GM12878 (cell line): ENCODE measurements at regions not wholly inside any gene's neighbourhood (a gene's known extent, or its start where the extent isn't known, plus 50 kb on each side); places are given as distances from the start of the nearest gene placed in this dataset.

Source experiments
- ATAC-seq: fragments of 200-7000 bp; cut with Tn5 transposase; 3 replicates; pipeline ENCODE4 v1.9.1; 2020; ENCODE audit warnings: mild to moderate bottlenecking, moderate library complexity
- BruUV-seq: library from RNA; stranded (reverse); fragments of 400-500 nt; replicated peaks from 2 replicates; lab custom pipeline; 2021; lab: Mats Ljungman, UMichigan
- CTCF ChIA-PET: fragments of 300-600 bp; sonication (Branson Sonifier 250); formaldehyde crosslinking; extraction: SDS; loops from one replicate; lab custom pipeline; 2021; ENCODE audit warnings: inconsistent platforms; lab: Yijun Ruan, JAX
- POLR2A ChIA-PET: fragments of 350-600 bp; formaldehyde crosslinking; extraction: SDS; loops from one replicate; lab custom pipeline; 2021; ENCODE audit warnings: inconsistent platforms; lab: Charles Lee
- RAD21 ChIA-PET: fragments of 300-600 bp; sonication (Branson Sonifier 250); formaldehyde crosslinking; loops from one replicate; lab custom pipeline; 2023; ENCODE audit warnings: antibody characterized with exemption; ENCODE audit not compliant: unreplicated experiment; lab: Charles Lee
- SMC1A ChIA-PET: fragments of 300-600 bp; sonication (Branson Sonifier 250); formaldehyde crosslinking; loops from one replicate; lab custom pipeline; 2023; ENCODE audit not compliant: unreplicated experiment, uncharacterized antibody; lab: Charles Lee
- DNase-seq: peaks from one replicate; pipeline ENCODE4 v3.0.0-alpha.2; 2011; ENCODE audit warnings: low read depth, low spot score
- FAIRE-seq: peaks from 3 replicates; lab custom pipeline; 2011; peaks lifted over from hg19 to GRCh38; lab: Jason Lieb, UNC
- H2AFZ ChIP-seq: 2 replicates; pipeline ENCODE4 v1.6.0; 2011; ENCODE audit warnings: low read depth, low read length, control low read depth; ENCODE audit not compliant: control insufficient read depth
- H3K27ac ChIP-seq: 2 replicates; pipeline ENCODE4 v1.5.1; 2011; ENCODE audit warnings: control low read depth; ENCODE audit not compliant: control insufficient read depth, insufficient read depth
- H3K27me3 ChIP-seq, 2 experiments: replicated peaks in 1 of 2; 2 replicates each; pipeline versions ENCODE4 v1.6.0 to v1.6.1; 2011; ENCODE audit warnings: low read length in 1 of 2; ENCODE audit not compliant: control insufficient read depth in 2 of 2, insufficient read depth in 2 of 2
- H3K36me3 ChIP-seq, 2 experiments: 2 replicates each; pipeline ENCODE4 v1.5.1; 2011; ENCODE audit warnings: low read length in 1 of 2; ENCODE audit not compliant: control insufficient read depth in 2 of 2, insufficient read depth in 2 of 2
- H3K4me1 ChIP-seq: 2 replicates; pipeline ENCODE4 v1.6.1; 2011; ENCODE audit warnings: mild to moderate bottlenecking, low read length, moderate library complexity, mixed read lengths; ENCODE audit not compliant: control insufficient read depth, insufficient read depth
- H3K4me2 ChIP-seq: 2 replicates; pipeline ENCODE4 v1.6.0; 2011; ENCODE audit warnings: control low read depth; ENCODE audit not compliant: control insufficient read depth, insufficient read depth
- H3K4me3 ChIP-seq: fragments of 200-600 bp; sonication (generic); 2 replicates; pipeline ENCODE4 v1.5.1; 2016
- H3K79me2 ChIP-seq: 2 replicates; pipeline ENCODE4 v1.6.0; 2011; ENCODE audit warnings: low read length; ENCODE audit not compliant: control insufficient read depth, insufficient read depth
- H3K9ac ChIP-seq: 2 replicates; pipeline ENCODE4 v1.8.0; 2011; ENCODE audit warnings: low read length, control low read depth, mixed read lengths; ENCODE audit not compliant: control insufficient read depth, insufficient read depth
- H3K9me3 ChIP-seq: replicated peaks from 3 replicates; pipeline ENCODE4 v1.5.1; 2011; ENCODE audit warnings: mild to moderate bottlenecking, low read length; ENCODE audit not compliant: control insufficient read depth, insufficient read depth
- H4K20me1 ChIP-seq: 2 replicates; pipeline ENCODE4 v1.6.0; 2011; ENCODE audit not compliant: control insufficient read depth, insufficient read depth
- EED ChIP-seq: sonication (generic); IDR thresholded peaks from 2 replicates; pipeline ENCODE4 v1.6.1; 2016; ENCODE audit warnings: antibody characterized with exemption, low read depth
- TCF12 ChIP-seq: IDR thresholded peaks from 2 replicates; pipeline ENCODE4 v1.6.1; 2011; ENCODE audit warnings: low read depth, mild to moderate bottlenecking, low read length
- WRNIP1 ChIP-seq: IDR thresholded peaks from 2 replicates; pipeline ENCODE4 v1.6.1; 2011; ENCODE audit warnings: low read depth, low read length, improper control_type of control experiment, borderline replicate concordance
- whole genome bisulfite sequencing: methylation state at CpG from one replicate; pipeline ENCODE4 v1.1.6; 2016; ENCODE audit warnings: low lambda C conversion rate; ENCODE audit not compliant: insufficient replicate concordance, insufficient coverage; ENCODE audit errors: missing lambda C conversion rate; 5-methylcytosine and 5-hydroxymethylcytosine counted together
- in situ Hi-C: fragments of 300-500 bp; cut with MboI; formaldehyde crosslinking; loops from 9 replicates; pipeline ENCODE4 v1.14.3; 2018; ENCODE audit warnings: mixed read lengths
- intact Hi-C: fragments of 100-400 bp; cut with micrococcal nuclease; formaldehyde crosslinking; loops from one replicate; pipeline ENCODE4 v1.14.2; 2022; ENCODE audit not compliant: unreplicated experiment
- TF ChIP-seq, protein P1 (sequence below): fragments of 450-650 bp; IDR thresholded peaks from 2 replicates; pipeline ENCODE4 v1.6.1; 2017; ENCODE audit warnings: low read depth, mild to moderate bottlenecking, moderate library complexity
- TF ChIP-seq, protein P2 (sequence below): fragments of 150-350 bp; IDR thresholded peaks from 2 replicates; pipeline ENCODE4 v1.6.1; 2014; ENCODE audit warnings: mild to moderate bottlenecking, low read depth, low read length

DNA sequence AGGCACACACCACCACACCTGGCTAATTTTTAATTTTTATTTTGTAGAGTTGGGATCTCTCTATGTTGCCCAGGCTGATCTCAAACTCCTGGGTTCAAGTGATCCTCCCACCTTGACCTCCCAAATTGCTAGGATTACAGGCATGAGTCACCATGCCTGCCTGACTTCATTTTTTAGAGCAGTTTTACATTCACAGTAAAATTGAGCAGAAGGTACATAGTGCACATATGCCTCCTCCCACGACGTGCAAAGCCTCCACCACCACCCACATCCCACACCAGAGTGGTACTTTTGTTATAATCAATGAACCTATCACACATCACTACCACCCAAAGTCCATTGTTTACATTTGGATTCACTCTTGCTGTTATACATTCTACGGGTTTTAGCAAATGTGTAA lies 62.5 kb upstream of the PLEKHG3 start (continued):
- TF ChIP-seq, protein P1, sequence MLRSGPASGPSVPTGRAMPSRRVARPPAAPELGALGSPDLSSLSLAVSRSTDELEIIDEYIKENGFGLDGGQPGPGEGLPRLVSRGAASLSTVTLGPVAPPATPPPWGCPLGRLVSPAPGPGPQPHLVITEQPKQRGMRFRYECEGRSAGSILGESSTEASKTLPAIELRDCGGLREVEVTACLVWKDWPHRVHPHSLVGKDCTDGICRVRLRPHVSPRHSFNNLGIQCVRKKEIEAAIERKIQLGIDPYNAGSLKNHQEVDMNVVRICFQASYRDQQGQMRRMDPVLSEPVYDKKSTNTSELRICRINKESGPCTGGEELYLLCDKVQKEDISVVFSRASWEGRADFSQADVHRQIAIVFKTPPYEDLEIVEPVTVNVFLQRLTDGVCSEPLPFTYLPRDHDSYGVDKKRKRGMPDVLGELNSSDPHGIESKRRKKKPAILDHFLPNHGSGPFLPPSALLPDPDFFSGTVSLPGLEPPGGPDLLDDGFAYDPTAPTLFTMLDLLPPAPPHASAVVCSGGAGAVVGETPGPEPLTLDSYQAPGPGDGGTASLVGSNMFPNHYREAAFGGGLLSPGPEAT, result no peak
- no peak for TF ChIP-seq TCF12

DNA sequence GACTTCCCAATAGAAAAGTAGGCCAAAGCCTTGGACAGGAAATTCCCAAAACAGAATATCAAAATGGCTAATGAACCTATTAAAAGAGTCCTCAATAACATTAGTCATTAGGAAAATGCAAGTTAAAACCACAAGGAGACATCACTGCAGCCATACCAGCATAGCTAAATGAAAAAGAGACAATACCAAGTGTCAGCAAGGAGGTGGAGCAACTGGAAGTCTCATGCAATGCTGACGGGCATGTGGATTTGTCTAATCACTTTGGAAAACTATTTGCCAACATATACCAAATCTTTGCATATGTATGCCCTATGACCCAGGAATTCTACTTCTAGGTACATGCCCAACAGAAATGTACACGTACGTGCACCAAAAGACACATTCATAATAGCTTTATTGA lies 60.5 kb upstream of the PLEKHG3 start:
- Histone ChIP-seq H3K4me2 (no peak overlapping the region), H3K4me3 (no peak overlapping the region), H3K4me1 (no peaks in the 10 kb centered on the region), H3K27ac (no peak overlapping the region), H3K27me3 (no peaks in the 10 kb centered on the region), H4K20me1 (no peaks in the 10 kb centered on the region), H3K9me3 (peaks cover 2% of the 10 kb centered on the region; the same call in 1 of the 3 replicates), H3K79me2 (no peaks in the 10 kb centered on the region), H3K36me3 (no peaks in the 10 kb centered on the region), H3K9ac (no peak overlapping the region)
- POLR2A ChIA-PET, result interaction anchor here (1.0 kb wide), 1 partner anchor 10 kb away, joined by 3 read pairs; no protein-coding TSS in a partner anchor
- DNase-seq, result no peak
- in situ Hi-C loops, result no loop called here
- BruUV-seq, result no TSS peak
- FAIRE-seq, result no peak
- RAD21 ChIA-PET, result no interaction called here
- intact Hi-C loops, result no loop called here
- ATAC-seq, result no peak
- SMC1A ChIA-PET, result interaction anchor here (1.4 to 2.0 kb wide), 2 partner anchors 11 to 297 kb away, joined by 3 to 6 read pairs; no protein-coding TSS in a partner anchor
- TF ChIP-seq, protein P2, sequence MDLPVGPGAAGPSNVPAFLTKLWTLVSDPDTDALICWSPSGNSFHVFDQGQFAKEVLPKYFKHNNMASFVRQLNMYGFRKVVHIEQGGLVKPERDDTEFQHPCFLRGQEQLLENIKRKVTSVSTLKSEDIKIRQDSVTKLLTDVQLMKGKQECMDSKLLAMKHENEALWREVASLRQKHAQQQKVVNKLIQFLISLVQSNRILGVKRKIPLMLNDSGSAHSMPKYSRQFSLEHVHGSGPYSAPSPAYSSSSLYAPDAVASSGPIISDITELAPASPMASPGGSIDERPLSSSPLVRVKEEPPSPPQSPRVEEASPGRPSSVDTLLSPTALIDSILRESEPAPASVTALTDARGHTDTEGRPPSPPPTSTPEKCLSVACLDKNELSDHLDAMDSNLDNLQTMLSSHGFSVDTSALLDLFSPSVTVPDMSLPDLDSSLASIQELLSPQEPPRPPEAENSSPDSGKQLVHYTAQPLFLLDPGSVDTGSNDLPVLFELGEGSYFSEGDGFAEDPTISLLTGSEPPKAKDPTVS, result no peak
- TF ChIP-seq TCF12 (no peak), EED (no peak), WRNIP1 (no peak)
- TF ChIP-seq, all 136 proteins: peak for 0
- no peak overlapping the region for H2AFZ ChIP-seq
- CTCF ChIA-PET, result interaction anchor here (0.5 to 1.0 kb wide), 2 partner anchors 12 to 339 kb away, joined by 3 read pairs; no protein-coding TSS in a partner anchor
- WGBS, result 70% methylated on average over 3 of the region's 3 CpGs
